MG63 (cell line): ENCODE measurements at regions not wholly inside any gene's neighbourhood (a gene's known extent, or its start where the extent isn't known, plus 50 kb on each side); places are given as distances from the start of the nearest gene placed in this dataset.
A peak's percentile ranks its signal among the peaks of the same experiment; 100 is the strongest.
"Not testable (repeated sequence)": the region's sequence is repeated elsewhere in the genome, so short reads cannot be mapped to it uniquely, and the experiment has no call there.

ENCODE experiments used
- DNase-seq: peaks from one replicate; pipeline ENCODE4 v3.0.0-alpha.2; 2020
- H3K27me3 ChIP-seq: fragments of 250-450 bp; sonication (Bioruptor Pico); 2 replicates; pipeline ENCODE4 v1.5.1; 2020; ENCODE audit warnings: mild to moderate bottlenecking, moderate library complexity
- H3K36me3 ChIP-seq: fragments of 250-450 bp; sonication (Bioruptor Pico); 2 replicates; pipeline ENCODE4 v1.5.1; 2020; ENCODE audit warnings: mild to moderate bottlenecking, moderate library complexity
- H3K4me3 ChIP-seq: fragments of 250-450 bp; sonication (Bioruptor Pico); 2 replicates; pipeline ENCODE4 v1.5.1; 2020; ENCODE audit warnings: mild to moderate bottlenecking, moderate library complexity
- H3K9me3 ChIP-seq: fragments of 250-450 bp; sonication (Bioruptor Pico); 2 replicates; pipeline ENCODE4 v1.5.1; 2020; ENCODE audit warnings: mild to moderate bottlenecking, moderate library complexity

DNA sequence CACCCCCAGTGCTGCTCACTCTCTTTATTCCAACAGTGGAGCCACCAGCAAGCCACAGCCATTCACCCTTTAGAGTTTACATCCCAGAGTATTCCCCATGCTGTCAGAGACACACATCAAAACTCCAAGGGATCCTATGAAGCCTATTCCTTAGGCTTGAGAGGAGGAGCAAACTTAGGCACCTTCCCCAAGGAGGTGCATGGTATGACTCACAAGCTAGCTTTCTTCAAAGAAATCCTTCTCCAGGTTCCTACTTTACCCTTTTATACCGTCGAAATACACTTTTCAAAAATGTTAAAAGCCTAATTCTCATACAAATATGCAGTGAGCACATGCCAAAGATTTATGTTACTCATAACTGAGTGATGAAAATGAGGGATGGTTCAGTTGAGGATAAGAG lies 175.4 kb downstream of the ETNK1 start:
- no peaks in the 10 kb centered on the region for H3K27me3 ChIP-seq
- no peak overlapping the region for H3K4me3 ChIP-seq
- H3K36me3 ChIP-seq, result no peaks in the 10 kb centered on the region
- no peak for DNase-seq
- H3K9me3 ChIP-seq, result no peaks in the 10 kb centered on the region

GRCh38 chr12:22802883-22803630 lies 178.1 kb downstream of the ETNK1 start:
- no peaks in the 10 kb centered on the region for H3K9me3 ChIP-seq
- DNase-seq, result no peak
- no peak overlapping the region for H3K4me3 ChIP-seq
- H3K27me3 ChIP-seq, result no peaks in the 10 kb centered on the region
- no peaks in the 10 kb centered on the region for H3K36me3 ChIP-seq

DNA sequence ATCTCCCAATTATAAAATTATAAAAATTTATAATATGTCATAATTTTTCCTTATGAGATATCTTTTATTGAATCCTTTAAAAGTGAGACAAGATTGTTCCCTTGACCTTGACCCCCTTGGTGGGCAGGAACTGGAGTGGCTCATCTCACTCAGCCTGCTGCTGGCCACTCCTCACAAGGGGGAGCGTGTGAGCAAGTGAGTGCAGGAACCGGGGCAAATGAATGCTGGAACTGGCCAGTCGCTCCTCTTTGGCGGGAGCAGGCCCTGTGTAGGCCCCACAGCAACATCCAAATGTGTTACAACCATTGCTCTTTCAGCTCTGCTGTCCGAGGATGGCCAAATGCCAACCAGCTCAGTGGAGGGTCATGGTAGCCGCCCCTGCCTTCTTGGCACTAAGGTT lies 178.8 kb downstream of the ETNK1 start:
- H3K27me3 ChIP-seq, result no peaks in the 10 kb centered on the region
- peak; percentile 7 for DNase-seq
- no peaks in the 10 kb centered on the region for H3K9me3 ChIP-seq
- H3K4me3 ChIP-seq, result no peak overlapping the region
- H3K36me3 ChIP-seq, result no peaks in the 10 kb centered on the region

- DNase-seq, result no peak
- Histone ChIP-seq H3K27me3 (no peaks in the 10 kb centered on the region; the same call in 1 of the 2 replicates), H3K9me3 (no peaks in the 10 kb centered on the region), H3K4me3 (no peak overlapping the region), H3K36me3 (no peaks in the 10 kb centered on the region)
Measured at GRCh38 chr12:22808860-22809259, 183.9 kb downstream of the ETNK1 start.

DNA sequence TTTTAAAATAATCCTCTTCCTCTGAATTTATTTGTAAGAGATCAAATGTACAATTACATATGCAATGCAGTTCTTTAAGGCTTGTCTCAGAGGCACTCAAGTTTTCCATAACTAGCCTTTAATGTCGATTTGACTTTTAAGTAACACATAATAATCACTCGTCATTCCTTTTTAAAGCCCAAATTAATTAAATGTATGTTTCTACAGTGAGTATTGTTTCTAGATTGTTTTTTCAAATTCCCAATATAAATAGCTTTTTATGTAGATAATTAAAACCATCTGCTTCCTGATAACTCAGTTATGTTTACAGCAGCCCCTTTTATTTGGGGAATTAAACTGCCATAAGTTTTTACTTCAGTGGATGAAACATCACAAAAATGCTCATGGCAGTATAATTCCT lies 185.1 kb downstream of the ETNK1 start:
- Histone ChIP-seq H3K4me3 (no peak overlapping the region), H3K27me3 (no peaks in the 10 kb centered on the region; the same call in 1 of the 2 replicates), H3K36me3 (no peaks in the 10 kb centered on the region), H3K9me3 (no peaks in the 10 kb centered on the region)
- no peak for DNase-seq

DNA sequence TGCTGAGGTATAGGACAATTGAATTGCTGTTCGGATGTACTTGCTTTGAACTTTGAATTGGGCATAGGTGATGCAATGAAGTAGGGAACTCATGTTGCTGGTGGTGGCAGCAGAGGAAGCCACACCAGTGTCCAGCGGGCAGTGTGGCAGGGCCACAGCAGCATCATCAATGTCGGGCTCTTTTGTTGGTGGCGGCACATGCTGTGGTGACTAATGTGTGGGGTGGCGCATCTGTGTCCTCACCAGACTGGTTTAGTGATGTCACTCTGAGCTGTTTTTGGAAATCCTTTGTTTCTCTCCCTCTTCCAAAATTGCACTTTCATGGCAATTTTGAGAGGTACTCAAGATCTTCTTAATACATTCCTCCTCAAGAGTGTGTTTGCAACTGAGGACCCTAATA lies 187.6 kb downstream of the ETNK1 start:
- Histone ChIP-seq H3K4me3 (no peak overlapping the region), H3K36me3 (no peaks in the 10 kb centered on the region), H3K9me3 (no peaks in the 10 kb centered on the region), H3K27me3 (no peaks in the 10 kb centered on the region; the same call in 1 of the 2 replicates)
- peak; percentile 3 for DNase-seq

GRCh38 chr12:22821985-22822384 lies 197.0 kb downstream of the ETNK1 start:
- no peak overlapping the region for H3K4me3 ChIP-seq
- no peaks in the 10 kb centered on the region for H3K27me3 ChIP-seq
- H3K36me3 ChIP-seq, result no peaks in the 10 kb centered on the region
- DNase-seq, result no peak
- H3K9me3 ChIP-seq, result no peaks in the 10 kb centered on the region

GRCh38 chr12:22826026-22826425 lies 201.1 kb downstream of the ETNK1 start:
- H3K9me3 ChIP-seq, result no peaks in the 10 kb centered on the region
- DNase-seq, result no peak
- H3K4me3 ChIP-seq, result no peak overlapping the region
- H3K27me3 ChIP-seq, result no peaks in the 10 kb centered on the region
- H3K36me3 ChIP-seq, result no peaks in the 10 kb centered on the region

- not testable (repeated sequence) for H3K27me3 ChIP-seq, H3K4me3 ChIP-seq, H3K36me3 ChIP-seq, H3K9me3 ChIP-seq, DNase-seq
Measured at GRCh38 chr12:22826446-22826981, 201.5 kb downstream of the ETNK1 start.

DNA sequence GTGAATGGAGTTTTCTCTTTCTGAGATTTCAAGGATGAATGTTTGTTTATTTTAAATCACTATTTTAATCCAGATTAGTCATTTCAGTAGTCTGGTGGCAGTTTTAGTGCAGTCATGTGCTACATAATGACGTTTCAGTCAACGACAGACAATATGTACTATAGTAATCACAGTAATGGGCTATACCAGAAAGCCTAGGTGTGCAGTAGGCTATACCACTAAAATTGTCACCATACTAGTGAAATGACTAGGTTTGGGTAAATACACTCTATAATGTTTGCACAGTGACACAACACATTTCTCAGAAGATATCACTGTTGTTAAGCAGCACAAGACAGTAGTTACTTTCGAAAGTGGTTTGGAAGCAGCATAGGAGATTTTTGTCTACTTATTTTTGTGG lies 203.1 kb downstream of the ETNK1 start:
- H3K27me3 ChIP-seq, result no peaks in the 10 kb centered on the region
- no peaks in the 10 kb centered on the region for H3K36me3 ChIP-seq
- H3K4me3 ChIP-seq, result no peak overlapping the region

GRCh38 chr12:22835431-22835830 lies 210.5 kb downstream of the ETNK1 start:
- Histone ChIP-seq H3K36me3 (no peaks in the 10 kb centered on the region), H3K4me3 (no peak overlapping the region), H3K9me3 (no peaks in the 10 kb centered on the region; the same call in 1 of the 2 replicates), H3K27me3 (no peaks in the 10 kb centered on the region)
- DNase-seq, result no peak

More for the DNA sequence above, 203.1 kb downstream of the ETNK1 start:
- DNase-seq, result no peak
- no peaks in the 10 kb centered on the region for H3K9me3 ChIP-seq

- Histone ChIP-seq H3K36me3 (no peaks in the 10 kb centered on the region), H3K27me3 (no peaks in the 10 kb centered on the region)
Measured at GRCh38 chr12:22850185-22850584, 225.2 kb downstream of the ETNK1 start.

GRCh38 chr12:22851532-22851931 lies 226.6 kb downstream of the ETNK1 start:
- no peaks in the 10 kb centered on the region for H3K36me3 ChIP-seq
- DNase-seq, result no peak
- no peak overlapping the region for H3K4me3 ChIP-seq

More at GRCh38 chr12:22850185-22850584, 225.2 kb downstream of the ETNK1 start:
- DNase-seq, result no peak
- Histone ChIP-seq H3K9me3 (no peaks in the 10 kb centered on the region), H3K4me3 (no peak overlapping the region)

DNA sequence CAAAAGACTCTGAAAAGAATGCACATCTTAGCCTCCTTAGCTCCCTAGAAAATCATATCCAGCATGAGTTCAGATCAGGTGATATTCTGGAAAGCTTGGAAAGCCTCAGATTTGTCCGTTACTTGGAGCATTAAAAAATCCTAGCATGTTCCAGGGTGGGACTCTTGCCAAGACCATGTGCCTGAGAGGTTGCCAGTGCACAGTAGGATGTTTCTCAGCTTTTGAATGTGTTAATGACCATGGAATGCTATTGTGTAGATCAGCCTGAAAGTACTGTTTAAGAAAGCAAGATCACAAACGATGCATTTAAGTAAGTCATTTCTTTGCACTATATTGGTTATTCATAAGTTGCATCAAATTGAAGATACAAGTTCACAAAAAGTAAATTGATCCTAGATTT lies 230.5 kb downstream of the ETNK1 start:
- DNase-seq, result no peak
- Histone ChIP-seq H3K9me3 (no peaks in the 10 kb centered on the region), H3K27me3 (no peaks in the 10 kb centered on the region), H3K4me3 (no peak overlapping the region), H3K36me3 (no peaks in the 10 kb centered on the region)

More at GRCh38 chr12:22851532-22851931, 226.6 kb downstream of the ETNK1 start:
- no peaks in the 10 kb centered on the region for H3K9me3 ChIP-seq
- H3K27me3 ChIP-seq, result no peaks in the 10 kb centered on the region

DNA sequence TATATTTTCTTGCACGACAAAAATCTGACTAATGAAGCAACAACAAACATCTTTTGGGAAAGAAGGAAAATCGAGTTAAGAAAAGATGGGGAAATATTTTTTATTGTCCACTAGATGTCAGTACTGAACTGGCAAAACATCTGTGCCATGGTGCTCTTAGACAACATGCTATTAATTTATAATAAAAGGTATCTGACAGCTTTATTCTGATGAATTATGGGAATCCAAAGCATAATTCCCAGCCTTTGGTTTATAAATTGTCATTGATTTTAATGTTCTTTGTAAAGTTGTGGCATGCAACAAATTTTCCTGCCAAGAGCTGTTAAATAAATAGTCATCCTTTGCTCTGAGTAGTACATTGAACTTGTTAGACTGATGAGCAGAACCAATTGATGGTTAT lies 231.2 kb downstream of the ETNK1 start:
- no peak for DNase-seq
- H3K27me3 ChIP-seq, result no peaks in the 10 kb centered on the region
- no peaks in the 10 kb centered on the region for H3K9me3 ChIP-seq
- no peak overlapping the region for H3K4me3 ChIP-seq
- H3K36me3 ChIP-seq, result no peaks in the 10 kb centered on the region

DNA sequence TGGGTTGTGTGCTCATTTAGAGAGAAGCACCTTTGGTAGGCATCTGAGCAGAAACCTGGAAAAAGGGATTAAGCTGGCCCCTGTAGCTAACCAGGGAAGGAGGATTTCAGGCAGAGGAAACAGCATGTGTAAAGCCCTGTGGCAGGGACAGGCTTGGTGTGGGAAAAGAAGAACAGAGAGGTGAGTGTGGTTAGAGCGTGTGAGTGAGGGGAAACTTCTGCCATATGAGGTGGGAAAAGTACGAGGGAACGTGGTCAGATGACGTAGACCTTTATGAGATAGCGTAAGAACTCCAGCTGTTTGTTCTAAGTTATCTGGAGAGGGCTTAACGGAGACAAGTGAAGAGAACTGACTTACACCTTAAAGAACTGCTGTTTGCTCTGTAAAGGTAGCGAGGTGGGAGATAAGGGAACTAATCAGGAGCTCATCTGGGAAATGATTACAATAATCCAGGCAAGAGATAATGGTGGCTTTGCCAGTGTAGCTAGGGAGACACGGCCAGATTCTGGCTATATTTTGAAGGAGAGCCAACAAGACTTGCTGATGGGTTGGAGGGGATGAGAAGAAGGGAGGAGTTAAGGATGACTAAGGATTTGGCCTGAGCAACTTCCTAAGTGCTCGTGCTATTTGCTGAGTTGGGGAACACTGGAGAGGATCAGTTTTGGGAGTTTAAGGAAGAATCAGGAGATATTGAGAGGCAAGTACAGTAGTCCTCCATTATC lies 234.0 kb downstream of the ETNK1 start:
- H3K9me3 ChIP-seq, result no peaks in the 10 kb centered on the region
- no peak overlapping the region for H3K4me3 ChIP-seq
- H3K36me3 ChIP-seq, result no peaks in the 10 kb centered on the region
- peak; percentile 50 for DNase-seq
- H3K27me3 ChIP-seq, result no peaks in the 10 kb centered on the region

DNA sequence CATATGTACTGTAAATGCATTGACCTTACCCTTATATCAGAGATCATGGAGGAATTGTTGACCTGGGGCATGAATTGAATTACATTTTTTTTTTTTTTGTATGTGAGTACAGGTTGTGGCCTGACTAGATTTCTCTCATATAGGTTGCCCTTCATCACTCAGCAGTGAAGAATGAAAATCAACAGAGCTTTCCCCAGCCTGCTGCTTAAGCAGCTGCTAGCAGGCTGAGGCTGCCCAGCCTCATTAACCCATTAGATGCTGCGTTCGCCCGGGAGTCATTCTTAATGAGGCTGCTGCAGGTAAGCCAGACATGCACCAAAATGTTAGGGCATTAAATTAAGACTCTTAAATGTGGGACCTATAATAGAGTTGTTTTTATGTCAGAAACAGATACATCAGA lies 236.0 kb downstream of the ETNK1 start:
- H3K36me3 ChIP-seq, result no peaks in the 10 kb centered on the region
- no peaks in the 10 kb centered on the region for H3K27me3 ChIP-seq
- H3K4me3 ChIP-seq, result no peak overlapping the region
- no peak for DNase-seq
- no peaks in the 10 kb centered on the region for H3K9me3 ChIP-seq

GRCh38 chr12:22865822-22866221 lies 240.9 kb downstream of the ETNK1 start:
- no peaks in the 10 kb centered on the region for H3K9me3 ChIP-seq
- H3K36me3 ChIP-seq, result no peaks in the 10 kb centered on the region
- H3K27me3 ChIP-seq, result no peaks in the 10 kb centered on the region
- no peak overlapping the region for H3K4me3 ChIP-seq
- DNase-seq, result no peak
